ENCODE measurements at regions not wholly inside any gene's neighbourhood (a gene's known extent, or its start where the extent isn't known, plus 50 kb on each side); places are given as distances from the start of the nearest gene placed in this dataset.
"Not testable (repeated sequence)": the region's sequence is repeated elsewhere in the genome, so short reads cannot be mapped to it uniquely, and the experiment has no call there.

DNA sequence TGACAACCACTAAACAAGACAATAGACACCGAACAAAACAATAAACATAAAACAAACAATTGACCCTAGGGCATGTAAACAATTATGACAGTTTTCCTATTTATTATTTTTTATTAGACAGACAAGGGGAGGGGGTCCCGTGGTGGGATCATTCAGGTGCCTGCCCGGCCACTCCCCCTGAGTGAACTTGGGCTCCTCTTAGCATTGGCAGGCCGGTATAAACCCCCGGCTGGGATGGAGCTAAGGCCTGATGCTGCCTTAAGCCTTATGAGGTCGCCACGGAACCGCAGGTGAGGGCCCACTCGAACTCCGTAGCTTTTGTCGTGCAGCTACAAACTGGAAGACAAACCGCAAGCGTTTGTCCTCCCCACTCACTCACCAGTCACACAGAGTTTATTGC is 121.8 kb upstream of the KCNJ3 start:
- DNase-seq; in situ Hi-C loops (cut with MboI; ENCODE audit: low pct_unique_long_range_greater_than_20kb, low sequenced_read_pairs): not testable (repeated sequence)

DNA sequence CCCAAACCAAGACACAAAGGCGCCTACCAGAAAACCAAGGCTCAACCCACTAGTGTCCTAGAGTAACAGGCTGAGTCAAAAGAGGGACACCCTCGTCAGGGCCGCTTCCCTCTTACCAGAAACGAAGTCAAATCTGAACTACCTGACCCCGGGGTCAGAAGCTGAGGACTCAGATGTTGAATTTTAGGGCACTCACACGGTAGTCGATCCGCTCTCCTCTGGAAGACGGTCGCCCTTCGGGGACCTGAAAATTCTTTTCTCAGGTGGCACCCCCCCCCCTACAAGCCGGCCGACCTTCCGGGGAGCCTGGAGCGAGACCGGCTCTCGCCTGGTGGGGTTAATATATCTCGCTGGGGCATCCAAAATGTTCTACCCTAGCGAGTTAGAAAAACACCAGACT is 121.1 kb upstream of the KCNJ3 start:
- in situ Hi-C loops (cut with MboI; ENCODE audit: low pct_unique_long_range_greater_than_20kb, low sequenced_read_pairs): no loop called here

GRCh38 chr2:154580767-154581166 is 117.7 kb upstream of the KCNJ3 start:
- no peak for DNase-seq
- in situ Hi-C loops (cut with MboI; ENCODE audit: low pct_unique_long_range_greater_than_20kb, low sequenced_read_pairs): no loop called here

More for the DNA sequence above, 121.1 kb upstream of the KCNJ3 start:
- DNase-seq: no peak

- DNase-seq; in situ Hi-C loops (cut with MboI; ENCODE audit: low pct_unique_long_range_greater_than_20kb, low sequenced_read_pairs): not testable (repeated sequence)
These were observed 115.8 kb upstream of the KCNJ3 start for GRCh38 chr2:154582694-154583093.

- DNase-seq; in situ Hi-C loops (cut with MboI; ENCODE audit: low pct_unique_long_range_greater_than_20kb, low sequenced_read_pairs): not testable (repeated sequence)
These were observed 115.2 kb upstream of the KCNJ3 start for GRCh38 chr2:154583274-154583673.

GRCh38 chr2:154587739-154588138 is 110.8 kb upstream of the KCNJ3 start:
- no peak for DNase-seq
- in situ Hi-C loops (cut with MboI; ENCODE audit: low pct_unique_long_range_greater_than_20kb, low sequenced_read_pairs): no loop called here

- DNase-seq: no peak
- in situ Hi-C loops (cut with MboI; ENCODE audit: low pct_unique_long_range_greater_than_20kb, low sequenced_read_pairs): no loop called here
These were observed 109.7 kb upstream of the KCNJ3 start for GRCh38 chr2:154588838-154589237.

DNA sequence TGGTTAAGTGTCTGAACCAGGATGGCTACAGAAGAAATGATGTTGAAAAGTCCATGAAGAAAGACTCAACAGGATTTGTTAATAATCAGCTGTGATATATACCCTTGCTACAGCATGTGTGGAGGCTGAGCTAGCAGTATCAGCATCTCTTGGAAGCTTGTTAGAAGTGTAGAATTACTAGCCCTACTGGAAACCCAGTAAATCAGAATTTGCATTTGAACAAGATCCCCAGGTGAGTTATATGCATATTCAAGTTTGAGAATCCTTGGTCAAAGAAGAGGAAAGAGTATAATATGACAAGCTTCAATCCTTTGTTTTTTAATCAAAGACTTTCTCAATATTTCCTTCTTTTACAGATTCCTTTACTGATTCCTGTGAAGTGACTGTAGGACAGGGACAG is 109.0 kb upstream of the KCNJ3 start:
- in situ Hi-C loops (cut with MboI; ENCODE audit: low pct_unique_long_range_greater_than_20kb, low sequenced_read_pairs): no loop called here
- no peak for DNase-seq

DNA sequence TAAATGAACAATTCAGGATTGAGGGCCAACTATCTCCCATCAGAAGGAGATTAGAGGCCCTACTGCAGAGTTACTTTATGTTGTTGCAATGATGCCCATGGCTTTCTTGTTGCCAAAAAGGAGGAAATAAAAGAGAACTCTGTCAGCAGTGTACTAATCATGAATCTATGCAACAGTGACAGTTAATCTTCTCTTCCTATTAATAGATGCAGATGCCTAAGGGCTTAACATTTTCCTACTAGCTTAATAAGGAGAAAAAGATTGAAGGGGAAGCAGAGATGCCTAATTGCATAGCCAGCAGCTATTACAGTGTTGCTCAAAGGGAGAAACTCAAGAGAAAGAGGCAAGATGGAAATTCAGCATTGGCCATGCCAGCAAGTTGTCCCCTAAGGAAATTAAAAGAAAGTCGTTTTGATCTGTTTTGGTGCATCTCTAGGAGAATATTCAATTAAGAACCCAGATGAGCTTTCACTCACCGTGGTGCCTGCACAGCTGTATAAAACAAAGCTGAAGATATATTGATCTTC is 107.1 kb upstream of the KCNJ3 start:
- DNase-seq: no peak
- in situ Hi-C loops (cut with MboI; ENCODE audit: low pct_unique_long_range_greater_than_20kb, low sequenced_read_pairs): no loop called here

GRCh38 chr2:154599189-154599588 is 99.3 kb upstream of the KCNJ3 start:
- in situ Hi-C loops (cut with MboI; ENCODE audit: low pct_unique_long_range_greater_than_20kb, low sequenced_read_pairs): no loop called here
- no peak for DNase-seq

GRCh38 chr2:154600927-154601494 is 97.5 kb upstream of the KCNJ3 start:
- no peak for DNase-seq
- in situ Hi-C loops (cut with MboI; ENCODE audit: low pct_unique_long_range_greater_than_20kb, low sequenced_read_pairs): no loop called here

GRCh38 chr2:154603682-154604081 is 94.8 kb upstream of the KCNJ3 start:
- in situ Hi-C loops (cut with MboI; ENCODE audit: low pct_unique_long_range_greater_than_20kb, low sequenced_read_pairs): no loop called here
- DNase-seq: no peak

DNA sequence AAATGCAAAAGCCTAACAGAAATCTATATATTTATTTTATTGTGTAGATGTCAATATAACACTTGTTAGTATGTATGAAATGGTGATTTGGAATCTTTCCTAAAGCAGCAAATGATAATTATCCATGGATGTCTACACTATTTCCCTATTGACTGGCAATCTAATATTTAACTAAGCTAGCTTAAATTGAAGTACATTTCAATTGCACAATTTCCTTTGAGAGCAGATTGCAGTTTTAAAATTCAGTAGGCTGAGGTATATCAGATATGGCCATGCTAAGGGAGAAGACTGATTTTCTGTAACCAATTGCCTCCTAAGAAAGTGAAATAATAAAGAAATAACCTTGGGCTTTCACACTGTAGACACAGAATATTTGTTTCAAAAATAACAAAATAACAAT is 90.1 kb upstream of the KCNJ3 start:
- in situ Hi-C loops (cut with MboI; ENCODE audit: low pct_unique_long_range_greater_than_20kb, low sequenced_read_pairs): no loop called here
- DNase-seq: no peak

GRCh38 chr2:154614906-154615305 is 83.6 kb upstream of the KCNJ3 start:
- in situ Hi-C loops (cut with MboI; ENCODE audit: low pct_unique_long_range_greater_than_20kb, low sequenced_read_pairs): no loop called here
- no peak for DNase-seq

GRCh38 chr2:154616659-154617058 is 81.8 kb upstream of the KCNJ3 start:
- in situ Hi-C loops (cut with MboI; ENCODE audit: low pct_unique_long_range_greater_than_20kb, low sequenced_read_pairs): no loop called here
- no peak for DNase-seq

GRCh38 chr2:154620471-154620870 is 78.0 kb upstream of the KCNJ3 start:
- no peak for DNase-seq
- in situ Hi-C loops (cut with MboI; ENCODE audit: low pct_unique_long_range_greater_than_20kb, low sequenced_read_pairs): no loop called here

DNA sequence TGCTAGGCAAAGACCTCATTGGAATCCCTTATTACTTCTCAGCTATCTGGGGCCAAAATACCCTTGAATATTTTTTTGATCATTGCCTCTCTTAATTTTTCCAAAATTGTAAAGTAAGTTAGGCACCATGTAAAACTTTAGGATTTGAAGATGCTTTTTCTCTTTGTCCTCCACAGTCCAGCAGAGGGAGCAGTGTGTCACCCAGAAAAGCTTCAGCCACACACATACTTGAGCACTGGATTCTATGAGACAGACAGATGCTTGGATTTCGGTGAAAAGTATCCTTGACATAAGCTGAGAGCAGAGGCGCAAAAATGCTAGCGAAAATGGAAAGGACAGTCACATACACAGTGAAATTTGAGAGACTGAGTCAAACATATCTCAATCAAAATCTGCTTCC is 74.7 kb upstream of the KCNJ3 start:
- DNase-seq: peak; percentile 50
- in situ Hi-C loops (cut with MboI; ENCODE audit: low pct_unique_long_range_greater_than_20kb, low sequenced_read_pairs): no loop called here

GRCh38 chr2:154637456-154637855 is 61.0 kb upstream of the KCNJ3 start:
- in situ Hi-C loops (cut with MboI; ENCODE audit: low pct_unique_long_range_greater_than_20kb, low sequenced_read_pairs): no loop called here
- no peak for DNase-seq

GRCh38 chr2:154638783-154639182 is 59.7 kb upstream of the KCNJ3 start:
- in situ Hi-C loops (cut with MboI; ENCODE audit: low pct_unique_long_range_greater_than_20kb, low sequenced_read_pairs): no loop called here
- DNase-seq: no peak

DNA sequence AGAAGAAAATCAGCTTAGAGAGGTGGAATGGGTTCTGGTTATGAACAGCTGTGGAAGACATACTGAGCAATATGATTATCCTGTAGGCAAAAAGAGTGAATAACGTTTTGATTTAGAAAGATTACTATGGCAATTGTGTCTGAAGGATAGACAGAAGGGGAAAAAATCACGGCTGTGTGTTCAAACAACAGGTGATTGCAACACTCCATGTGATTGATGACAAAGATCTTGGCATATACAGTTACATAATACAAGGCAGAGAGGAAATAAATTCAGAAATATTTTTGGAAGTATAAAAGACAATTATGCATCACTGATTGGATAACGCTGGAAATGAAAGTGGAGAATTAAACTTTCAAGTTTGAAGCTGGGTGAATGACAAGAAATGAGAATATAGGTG is 58.5 kb upstream of the KCNJ3 start:
- no peak for DNase-seq
- in situ Hi-C loops (cut with MboI; ENCODE audit: low pct_unique_long_range_greater_than_20kb, low sequenced_read_pairs): no loop called here
